Neuronal stem cell (in vitro differentiated cells): ENCODE measurements at regions not wholly inside any gene's neighbourhood (a gene's known extent, or its start where the extent isn't known, plus 50 kb on each side); places are given as distances from the start of the nearest gene placed in this dataset.
"Not testable (repeated sequence)": the region's sequence is repeated elsewhere in the genome, so short reads cannot be mapped to it uniquely, and the experiment has no call there.

Experiments
- DNase-seq: peaks from one replicate; pipeline ENCODE4 v3.0.0-alpha.2; 2013; ENCODE audit warnings: low spot score
- H2AFZ ChIP-seq: one replicate; pipeline ENCODE4 v1.6.1; 2013; ENCODE audit warnings: mild to moderate bottlenecking, low read length, inconsistent platforms
- H2AK5ac ChIP-seq: 2 replicates; pipeline ENCODE4 v1.6.1; 2013; ENCODE audit warnings: low read depth, mild to moderate bottlenecking, inconsistent platforms, low read length, moderate library complexity, mixed read lengths
- H2BK120ac ChIP-seq: 2 replicates; pipeline ENCODE4 v1.6.1; 2013; ENCODE audit warnings: low read depth, mild to moderate bottlenecking, inconsistent platforms, low read length, moderate library complexity, mixed read lengths
- H2BK12ac ChIP-seq: one replicate; pipeline ENCODE4 v1.6.1; 2013; ENCODE audit warnings: low read length, inconsistent platforms
- H2BK15ac ChIP-seq: 2 replicates; pipeline ENCODE4 v1.6.1; 2013; ENCODE audit warnings: mild to moderate bottlenecking, low read length, inconsistent platforms, mixed read lengths
- H2BK5ac ChIP-seq: one replicate; pipeline ENCODE4 v1.6.1; 2013; ENCODE audit warnings: inconsistent platforms, mild to moderate bottlenecking, low read length, moderate library complexity
- H3K14ac ChIP-seq: one replicate; pipeline ENCODE4 v1.6.1; 2013; ENCODE audit warnings: low read length, inconsistent platforms
- H3K18ac ChIP-seq: 2 replicates; pipeline ENCODE4 v1.6.1; 2013; ENCODE audit warnings: low read length, inconsistent platforms
- H3K23ac ChIP-seq: 2 replicates; pipeline ENCODE4 v1.6.1; 2013; ENCODE audit warnings: low read depth, mild to moderate bottlenecking, mixed read lengths, low read length, inconsistent platforms; ENCODE audit not compliant: poor library complexity
- H3K27ac ChIP-seq: replicated peaks from 3 replicates; pipeline ENCODE4 v1.5.1; 2013; ENCODE audit warnings: low read length, inconsistent platforms
- H3K27me3 ChIP-seq, 3 experiments: 2 replicates each; pipeline ENCODE4 v1.6.1; 2013; ENCODE audit warnings: low read length in 3 of 3, mild to moderate bottlenecking in 2 of 3, inconsistent platforms in 1 of 3, low read depth in 1 of 3, mixed read lengths in 1 of 3, moderate library complexity in 1 of 3; ENCODE audit not compliant: control insufficient read depth in 3 of 3, insufficient read depth in 3 of 3
- H3K36me3 ChIP-seq, 2 donors: replicated peaks in 1 of 2; 2 replicates each; pipeline ENCODE4 v1.6.1; 2013; ENCODE audit warnings: low read length in 2 of 2; ENCODE audit not compliant: control insufficient read depth in 2 of 2, insufficient read depth in 2 of 2
- H3K4ac ChIP-seq: 2 replicates; pipeline ENCODE4 v1.6.1; 2013; ENCODE audit warnings: inconsistent platforms, mild to moderate bottlenecking, low read length, moderate library complexity
- H3K4me1 ChIP-seq, 2 donors: 1 replicate in 1 of 2; 2 replicates in 1 of 2; pipeline ENCODE4 v1.6.1; 2013; ENCODE audit warnings: low read length in 2 of 2, low read depth in 1 of 2; ENCODE audit not compliant: control insufficient read depth in 2 of 2, insufficient read depth in 1 of 2
- H3K4me2 ChIP-seq: one replicate; pipeline ENCODE4 v1.6.1; 2013; ENCODE audit warnings: mild to moderate bottlenecking, low read length, inconsistent platforms; ENCODE audit not compliant: insufficient read depth, poor library complexity, severe bottlenecking
- H3K4me3 ChIP-seq, 2 donors: 2 replicates each; pipeline ENCODE4 v1.5.1; 2013; ENCODE audit warnings: low read length in 2 of 2, mild to moderate bottlenecking in 2 of 2, inconsistent platforms in 1 of 2, moderate library complexity in 1 of 2
- H3K79me1 ChIP-seq: one replicate; pipeline ENCODE4 v1.6.1; 2013; ENCODE audit warnings: low read depth, mild to moderate bottlenecking, inconsistent platforms, low read length, moderate library complexity
- H3K9ac ChIP-seq: one replicate; pipeline ENCODE4 v1.6.1; 2013; ENCODE audit warnings: mild to moderate bottlenecking, low read depth, low read length, inconsistent platforms; ENCODE audit not compliant: poor library complexity
- H3K9me3 ChIP-seq, 2 donors: replicated peaks in 1 of 2; 2 replicates each; pipeline versions ENCODE3 to v1.6.1; 2013; ENCODE audit warnings: low read length in 2 of 2, mild to moderate bottlenecking in 2 of 2, inconsistent platforms in 1 of 2, low read depth in 1 of 2, mixed read lengths in 1 of 2, moderate library complexity in 1 of 2; ENCODE audit not compliant: control insufficient read depth in 2 of 2, insufficient read depth in 1 of 2
- H4K8ac ChIP-seq: one replicate; pipeline ENCODE4 v1.6.1; 2013; ENCODE audit warnings: low read depth, mild to moderate bottlenecking, inconsistent platforms, low read length, moderate library complexity
- H4K91ac ChIP-seq: one replicate; pipeline ENCODE4 v1.6.1; 2013; ENCODE audit warnings: low read length, low read depth, mild to moderate bottlenecking, inconsistent platforms; ENCODE audit not compliant: poor library complexity
- WGBS, 2 donors: extraction: QIAGEN DNeasy Blood & Tissue Kit; methylation state at CpG; one replicate each; pipeline ENCODE4 v1.1.7; 2013; ENCODE audit warnings: missing lambda C conversion rate in 2 of 2, mixed read lengths in 1 of 2; ENCODE audit not compliant: insufficient read length in 2 of 2, insufficient replicate concordance in 1 of 2; ENCODE audit errors: extremely low coverage in 2 of 2; 5-methylcytosine and 5-hydroxymethylcytosine counted together

- H3K36me3 ChIP-seq = no peaks in the 10 kb centered on the region
- no peak overlapping the region for H2BK12ac ChIP-seq
- no peak overlapping the region for H2BK120ac ChIP-seq
- no peak overlapping the region for H3K4me2 ChIP-seq
- H3K9me3 ChIP-seq = no peaks in the 10 kb centered on the region
- no peak overlapping the region for H3K18ac ChIP-seq
- peak overlapping the region; percentile 31 for H2AFZ ChIP-seq
- no CpG with 5 or more reads among the region's 5 CpGs for WGBS, 2 donors
- no peaks in the 10 kb centered on the region for H3K27me3 ChIP-seq
- H3K79me1 ChIP-seq = no peaks in the 10 kb centered on the region
- H3K4me3 ChIP-seq = no peak overlapping the region
- H3K4ac ChIP-seq = no peak overlapping the region
- no peak overlapping the region for H2BK5ac ChIP-seq
- peaks cover 0 to 5% of the 10 kb centered on the region in 2 donors for H3K4me1 ChIP-seq
- no peak for DNase-seq
- no peak overlapping the region for H3K23ac ChIP-seq
- no peak overlapping the region for H3K27ac ChIP-seq
- no peak overlapping the region for H2BK15ac ChIP-seq
- H4K91ac ChIP-seq = no peak overlapping the region
- H3K9ac ChIP-seq = no peak overlapping the region
- H4K8ac ChIP-seq = no peak overlapping the region
- H2AK5ac ChIP-seq = no peak overlapping the region
- H3K14ac ChIP-seq = no peak overlapping the region
Observed at GRCh38 chr4:149911354-149911753, 95.7 kb upstream of the IQCM start.

GRCh38 chr4:149912000-149912399 is 96.4 kb upstream of the IQCM start:
- no peak overlapping the region for H4K8ac ChIP-seq
- H2BK120ac ChIP-seq = no peak overlapping the region
- no peak overlapping the region for H3K14ac ChIP-seq
- no peak overlapping the region for H3K4me2 ChIP-seq
- no peak overlapping the region for H2AK5ac ChIP-seq
- H3K36me3 ChIP-seq = no peaks in the 10 kb centered on the region
- DNase-seq = no peak
- no peak overlapping the region for H2BK12ac ChIP-seq
- H3K27me3 ChIP-seq = no peaks in the 10 kb centered on the region
- no peak overlapping the region for H3K27ac ChIP-seq
- no peak overlapping the region for H3K9ac ChIP-seq
- no peak overlapping the region for H3K4me3 ChIP-seq
- no peak overlapping the region for H3K4ac ChIP-seq
- H4K91ac ChIP-seq = no peak overlapping the region
- H3K23ac ChIP-seq = no peak overlapping the region
- H2BK15ac ChIP-seq = no peak overlapping the region
- no CpG with 5 or more reads among the region's 3 CpGs for WGBS, 2 donors
- no peak overlapping the region for H2AFZ ChIP-seq
- no peaks in the 10 kb centered on the region for H3K9me3 ChIP-seq
- peaks cover 0 to 5% of the 10 kb centered on the region in 2 donors for H3K4me1 ChIP-seq
- H3K18ac ChIP-seq = no peak overlapping the region
- no peak overlapping the region for H2BK5ac ChIP-seq
- no peaks in the 10 kb centered on the region for H3K79me1 ChIP-seq

GRCh38 chr4:149914119-149915115 is 98.8 kb upstream of the IQCM start:
- H3K4me3 ChIP-seq = no peak overlapping the region
- no peak overlapping the region for H2BK5ac ChIP-seq
- no peak overlapping the region for H2AK5ac ChIP-seq
- no peak overlapping the region for H2BK12ac ChIP-seq
- H3K4me1 ChIP-seq = peaks cover 0 to 5% of the 10 kb centered on the region in 2 donors
- no peak overlapping the region for H4K8ac ChIP-seq
- H2AFZ ChIP-seq = peak overlapping the region; percentile 59
- no peak overlapping the region for H3K4ac ChIP-seq
- peak; percentile 38 for DNase-seq
- no peak overlapping the region for H3K27ac ChIP-seq
- no peak overlapping the region for H2BK120ac ChIP-seq
- H3K18ac ChIP-seq = no peak overlapping the region
- no peak overlapping the region for H2BK15ac ChIP-seq
- H3K9ac ChIP-seq = no peak overlapping the region
- no peak overlapping the region for H4K91ac ChIP-seq
- no peaks in the 10 kb centered on the region for H3K36me3 ChIP-seq
- H3K14ac ChIP-seq = no peak overlapping the region
- H3K79me1 ChIP-seq = no peaks in the 10 kb centered on the region
- no CpG with 5 or more reads among the region's 7 CpGs for WGBS, 2 donors
- H3K27me3 ChIP-seq = no peaks in the 10 kb centered on the region
- H3K4me2 ChIP-seq = no peak overlapping the region
- H3K23ac ChIP-seq = no peak overlapping the region
- no peaks in the 10 kb centered on the region for H3K9me3 ChIP-seq

GRCh38 chr4:149915735-149916134 is 100.1 kb upstream of the IQCM start:
- not testable (repeated sequence) for H3K4me3 ChIP-seq

More at GRCh38 chr4:149915735-149916134, 100.1 kb upstream of the IQCM start:
- not testable (repeated sequence) for H3K27ac ChIP-seq, H3K4me1 ChIP-seq, H3K36me3 ChIP-seq, H3K14ac ChIP-seq, DNase-seq, H2AK5ac ChIP-seq, H3K9ac ChIP-seq, H3K18ac ChIP-seq, H2BK12ac ChIP-seq, H4K8ac ChIP-seq, H3K27me3 ChIP-seq, H3K23ac ChIP-seq, H3K79me1 ChIP-seq, H3K4ac ChIP-seq, H4K91ac ChIP-seq, H2BK15ac ChIP-seq, H2BK5ac ChIP-seq, H2BK120ac ChIP-seq, H3K4me2 ChIP-seq, H3K9me3 ChIP-seq
- H2AFZ ChIP-seq = peak overlapping the region; percentile 59
- no CpG with 5 or more reads among the region's 15 CpGs for WGBS, 2 donors
